HepG2 (cell line): ENCODE measurements at regions not wholly inside any gene's neighbourhood (a gene's known extent, or its start where the extent isn't known, plus 50 kb on each side); places are given as distances from the start of the nearest gene placed in this dataset.

Experiments used
- ATAC-seq: fragments of 200-7000 bp; cut with Tn5 transposase; 3 replicates; pipeline ENCODE4 v1.9.1; 2020; ENCODE audit warnings: mild to moderate bottlenecking, moderate library complexity
- BruUV-seq: library from RNA; stranded (reverse); fragments of 400-500 nt; replicated peaks from 2 replicates; lab custom pipeline; 2021; lab: Mats Ljungman, UMichigan
- CTCF ChIA-PET: fragments of 300-600 bp; formaldehyde crosslinking; extraction: SDS; loops from one replicate; lab custom pipeline; 2021; ENCODE audit warnings: low total read pairs, inconsistent platforms, low intra/inter-chr PET ratio; lab: Yijun Ruan, JAX
- POLR2A ChIA-PET: fragments of 350-600 bp; sonication (Branson Sonifier 250); formaldehyde crosslinking; loops from one replicate; lab custom pipeline; 2020; ENCODE audit warnings: antibody characterized with exemption, inconsistent platforms; lab: Yijun Ruan, JAX
- DNase-seq: peaks from one replicate; pipeline ENCODE4 v3.0.0-alpha.2; 2015; ENCODE audit warnings: low spot score
- FAIRE-seq: peaks from 3 replicates; lab custom pipeline; 2011; peaks lifted over from hg19 to GRCh38; lab: Jason Lieb, UNC
- H2AFZ ChIP-seq: one replicate; pipeline ENCODE4 v1.6.1; 2011; ENCODE audit warnings: low read length, inconsistent platforms
- H3K27ac ChIP-seq: fragments of 300-600 bp; 3 replicates; pipeline ENCODE4 v1.8.0; 2011; ENCODE audit warnings: mixed run types, mild to moderate bottlenecking, mixed read lengths, low read length, inconsistent platforms; ENCODE audit not compliant: insufficient read depth; ENCODE audit errors: extremely low read length
- H3K27me3 ChIP-seq, 2 experiments: fragments of 200-600 bp in 1 of 2; 2 replicates in 1 of 2; 3 replicates in 1 of 2; pipeline versions ENCODE4 v1.6.0 to v1.8.0; 2011; ENCODE audit warnings: low read length in 2 of 2, mild to moderate bottlenecking in 2 of 2, moderate library complexity in 2 of 2, inconsistent platforms in 1 of 2; ENCODE audit not compliant: insufficient read depth in 2 of 2, control insufficient read depth in 1 of 2
- H3K36me3 ChIP-seq, 2 experiments: fragments of 200-600 bp in 1 of 2; replicated peaks in 1 of 2; 2 replicates in 1 of 2; 3 replicates in 1 of 2; pipeline versions ENCODE4 v1.5.1 to v1.8.0; 2011; ENCODE audit warnings: low read length in 2 of 2, inconsistent platforms in 1 of 2; ENCODE audit not compliant: insufficient read depth in 2 of 2, control insufficient read depth in 1 of 2
- H3K4me1 ChIP-seq: 2 replicates; pipeline ENCODE4 v1.5.1; 2012; ENCODE audit warnings: low read length, inconsistent platforms; ENCODE audit not compliant: insufficient read depth
- H3K4me2 ChIP-seq: 2 replicates; pipeline ENCODE4 v1.6.0; 2011; ENCODE audit warnings: low read depth, low read length, inconsistent platforms
- H3K4me3 ChIP-seq, 3 experiments: fragments of 200-600 bp in 1 of 3; sonication (generic), shearing (Covaris generic) in 1 of 3; replicated peaks in 1 of 3; 2 replicates each; pipeline ENCODE4 v1.5.1; 2011 to 2016; ENCODE audit warnings: low read length in 3 of 3, inconsistent platforms in 2 of 3, low read depth in 2 of 3, mild to moderate bottlenecking in 2 of 3, control low read depth in 1 of 3, mixed read lengths in 1 of 3; ENCODE audit not compliant: insufficient read depth in 1 of 3
- H3K79me2 ChIP-seq: one replicate; pipeline ENCODE4 v1.6.1; 2011; ENCODE audit warnings: low read length, inconsistent platforms; ENCODE audit not compliant: insufficient read depth
- H3K9ac ChIP-seq: 2 replicates; pipeline ENCODE4 v1.6.0; 2011; ENCODE audit warnings: mild to moderate bottlenecking, low read depth, low read length, inconsistent platforms; ENCODE audit not compliant: insufficient read depth
- H3K9me3 ChIP-seq: 2 replicates; pipeline ENCODE4 v1.5.1; 2012; ENCODE audit warnings: mild to moderate bottlenecking, low read length
- H4K20me1 ChIP-seq: 2 replicates; pipeline ENCODE4 v1.6.0; 2011; ENCODE audit warnings: inconsistent platforms, mild to moderate bottlenecking, low read length, moderate library complexity; ENCODE audit not compliant: insufficient read depth
- ARID3A ChIP-seq: IDR thresholded peaks from 2 replicates; pipeline ENCODE4 v1.6.1; 2012; ENCODE audit warnings: low read depth, low read length, improper control_type of control experiment
- ARNT2 ChIP-seq: sonication (generic); formaldehyde crosslinking; IDR thresholded peaks from 2 replicates; pipeline ENCODE4 v1.8.0; 2022; ENCODE audit warnings: mild to moderate bottlenecking, low read depth, missing genetic modification reagents, moderate library complexity
- EP300 ChIP-seq, 3 experiments: sonication (generic) in 1 of 3; formaldehyde crosslinking in 1 of 3; IDR thresholded peaks; 2 replicates each; pipeline versions ENCODE4 v1.5.1 to v1.6.1; 2011 to 2020; ENCODE audit warnings: low read depth in 2 of 3, low read length in 2 of 3, borderline replicate concordance in 1 of 3, improper control_type of control experiment in 1 of 3, mild to moderate bottlenecking in 1 of 3, missing genetic modification reagents in 1 of 3, moderate library complexity in 1 of 3
- GATA4 ChIP-seq: sonication (generic); IDR thresholded peaks from 2 replicates; pipeline ENCODE4 v1.6.1; 2016; ENCODE audit warnings: antibody characterized with exemption, low read depth, borderline replicate concordance
- POLR2AphosphoS2 ChIP-seq: IDR thresholded peaks from 2 replicates; pipeline ENCODE4 v1.6.1; 2011; ENCODE audit warnings: low read depth, low read length, improper control_type of control experiment
- PRPF4 ChIP-seq: fragments of 200-400 bp; formaldehyde crosslinking; IDR thresholded peaks from 2 replicates; pipeline ENCODE4 v1.6.1; 2016; ENCODE audit warnings: low read length, low read depth; ENCODE audit not compliant: poor library complexity, severe bottlenecking
- TBP ChIP-seq: sonication (generic); formaldehyde crosslinking; IDR thresholded peaks from 2 replicates; pipeline ENCODE4 v1.5.0; 2020; ENCODE audit warnings: missing genetic modification reagents
- TBX3 ChIP-seq: fragments of 450-650 bp; IDR thresholded peaks from 2 replicates; pipeline ENCODE4 v1.6.1; 2017; ENCODE audit warnings: antibody characterized with exemption, mild to moderate bottlenecking, inconsistent platforms, borderline replicate concordance
- ZBTB38 ChIP-seq: sonication (generic); formaldehyde crosslinking; IDR thresholded peaks from 2 replicates; pipeline ENCODE4 v1.5.1; 2020; ENCODE audit warnings: mild to moderate bottlenecking, missing genetic modification reagents
- ZNF124 ChIP-seq: sonication (generic); formaldehyde crosslinking; IDR thresholded peaks from 2 replicates; pipeline ENCODE4 v1.4.0; 2020; ENCODE audit warnings: missing genetic modification reagents
- ZNF367 ChIP-seq: sonication (generic); formaldehyde crosslinking; IDR thresholded peaks from 2 replicates; pipeline ENCODE4 v1.4.0; 2020; ENCODE audit warnings: missing genetic modification reagents, borderline replicate concordance
- ZNF556 ChIP-seq: sonication (generic); formaldehyde crosslinking; IDR thresholded peaks from 2 replicates; pipeline ENCODE4 v1.4.0; 2020; ENCODE audit warnings: mild to moderate bottlenecking, missing genetic modification reagents, borderline replicate concordance
- ZNF670 ChIP-seq: sonication (generic); formaldehyde crosslinking; IDR thresholded peaks from 2 replicates; pipeline ENCODE4 v1.8.0; 2022; ENCODE audit warnings: mild to moderate bottlenecking, missing genetic modification reagents, borderline replicate concordance
- WGBS: methylation state at CpG from one replicate; pipeline ENCODE4 v1.1.6; 2017; ENCODE audit warnings: low lambda C conversion rate; 5-methylcytosine and 5-hydroxymethylcytosine counted together
- in situ Hi-C: cut with HindIII; loops from 2 replicates; pipeline ENCODE4 v1.10.0; 2017; ENCODE audit warnings: low pct_unique_long_range_greater_than_20kb; ENCODE audit not compliant: extremely low pct_ligation_motif_present
- intact Hi-C: fragments of 100-400 bp; cut with micrococcal nuclease; formaldehyde crosslinking; loops from one replicate; pipeline ENCODE4 v1.10.0; 2022; ENCODE audit not compliant: unreplicated experiment
- TF ChIP-seq, protein P1 (sequence below): sonication (generic); formaldehyde crosslinking; IDR thresholded peaks from 2 replicates; pipeline ENCODE4 v1.8.0; 2022; ENCODE audit warnings: mild to moderate bottlenecking, missing genetic modification reagents, moderate library complexity

- TF ChIP-seq POLR2AphosphoS2 (no peak), ZNF670 (CRISPR knock-in tag) (no peak), ZBTB38 (no peak), ARNT2 (CRISPR knock-in tag) (no peak), ZNF124 (CRISPR knock-in tag) (no peak)
Measured at GRCh38 chr1:73009311-73009710, 727.0 kb upstream of the NEGR1 start (continued).

GRCh38 chr1:72997624-72998023 lies 715.3 kb upstream of the NEGR1 start:
- DNase-seq (no peak), ATAC-seq (no peak), FAIRE-seq (no peak)
- no peak overlapping the region for H3K9ac ChIP-seq
- no peaks in the 10 kb centered on the region for H3K36me3 ChIP-seq
- WGBS, result under 1% methylated on average over 4 of the region's 4 CpGs
- no peak overlapping the region for H3K4me2 ChIP-seq
- no peak overlapping the region for H3K27ac ChIP-seq
- H3K4me3 ChIP-seq, result no peak overlapping the region
- BruUV-seq, result no TSS peak
- TF ChIP-seq ZNF556 (no peak), TBP (CRISPR knock-in tag) (no peak), GATA4 (no peak), ZNF367 (no peak)
- no peaks in the 10 kb centered on the region for H3K79me2 ChIP-seq
- H3K4me1 ChIP-seq, result no peaks in the 10 kb centered on the region
- intact Hi-C loops (no loop called here), in situ Hi-C loops (no loop called here)
- H2AFZ ChIP-seq, result no peak overlapping the region
- no peaks in the 10 kb centered on the region for H4K20me1 ChIP-seq
- ChIA-PET POLR2A (no interaction called here), CTCF (no interaction called here)
- H3K9me3 ChIP-seq, result peaks cover 40% of the 10 kb centered on the region
- no peaks in the 10 kb centered on the region for H3K27me3 ChIP-seq

GRCh38 chr1:72997041-72997440 lies 714.7 kb upstream of the NEGR1 start:
- Histone ChIP-seq H4K20me1 (no peaks in the 10 kb centered on the region), H3K27ac (no peak overlapping the region), H3K36me3 (no peaks in the 10 kb centered on the region), H3K79me2 (no peaks in the 10 kb centered on the region), H3K9me3 (peaks cover 40% of the 10 kb centered on the region), H3K4me1 (no peaks in the 10 kb centered on the region), H3K4me2 (no peak overlapping the region), H3K4me3 (no peak overlapping the region), H2AFZ (no peak overlapping the region), H3K9ac (no peak overlapping the region), H3K27me3 (no peaks in the 10 kb centered on the region)
- ATAC-seq (no peak), DNase-seq (no peak), FAIRE-seq (no peak)
- no TSS peak for BruUV-seq
- WGBS, result 2% methylated on average over 3 of the region's 3 CpGs
- in situ Hi-C loops (no loop called here), intact Hi-C loops (no loop called here)
- ChIA-PET POLR2A (no interaction called here), CTCF (no interaction called here)
- TF ChIP-seq, protein P1, sequence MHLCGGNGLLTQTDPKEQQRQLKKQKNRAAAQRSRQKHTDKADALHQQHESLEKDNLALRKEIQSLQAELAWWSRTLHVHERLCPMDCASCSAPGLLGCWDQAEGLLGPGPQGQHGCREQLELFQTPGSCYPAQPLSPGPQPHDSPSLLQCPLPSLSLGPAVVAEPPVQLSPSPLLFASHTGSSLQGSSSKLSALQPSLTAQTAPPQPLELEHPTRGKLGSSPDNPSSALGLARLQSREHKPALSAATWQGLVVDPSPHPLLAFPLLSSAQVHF (CRISPR knock-in tag), result no peak
- TF ChIP-seq PRPF4, result no peak
- TF ChIP-seq ARID3A, result no peak
- no peak for TF ChIP-seq EP300 (IDR thresholded peaks at IDR 0.05; ENCODE audit: low read depth in 2 of 2, low read length in 2 of 2)
- TF ChIP-seq EP300 (CRISPR knock-in tag; IDR thresholded peaks at IDR 0.05; ENCODE audit: borderline replicate concordance), result no peak
- no peak for TF ChIP-seq TBX3
